T47D (cell line): ENCODE measurements at regions not wholly inside any gene's neighbourhood (a gene's known extent, or its start where the extent isn't known, plus 50 kb on each side); places are given as distances from the start of the nearest gene placed in this dataset.

Experiments used
- DNase-seq, 2 experiments: peaks; one replicate each; pipeline versions ENCODE4 v3.0.0 to v3.0.0-alpha.2; 2011 to 2012; ENCODE audit warnings: low read depth in 1 of 2, low spot score in 1 of 2
- JUND ChIP-seq: IDR thresholded peaks from 2 replicates; pipeline ENCODE4 v1.6.1; 2012; ENCODE audit warnings: low read depth
- in situ Hi-C: cut with HindIII; loops from 2 replicates; pipeline ENCODE4 v1.10.0; 2016; ENCODE audit warnings: low sequenced_read_pairs, low pct_unique_long_range_greater_than_20kb

DNA sequence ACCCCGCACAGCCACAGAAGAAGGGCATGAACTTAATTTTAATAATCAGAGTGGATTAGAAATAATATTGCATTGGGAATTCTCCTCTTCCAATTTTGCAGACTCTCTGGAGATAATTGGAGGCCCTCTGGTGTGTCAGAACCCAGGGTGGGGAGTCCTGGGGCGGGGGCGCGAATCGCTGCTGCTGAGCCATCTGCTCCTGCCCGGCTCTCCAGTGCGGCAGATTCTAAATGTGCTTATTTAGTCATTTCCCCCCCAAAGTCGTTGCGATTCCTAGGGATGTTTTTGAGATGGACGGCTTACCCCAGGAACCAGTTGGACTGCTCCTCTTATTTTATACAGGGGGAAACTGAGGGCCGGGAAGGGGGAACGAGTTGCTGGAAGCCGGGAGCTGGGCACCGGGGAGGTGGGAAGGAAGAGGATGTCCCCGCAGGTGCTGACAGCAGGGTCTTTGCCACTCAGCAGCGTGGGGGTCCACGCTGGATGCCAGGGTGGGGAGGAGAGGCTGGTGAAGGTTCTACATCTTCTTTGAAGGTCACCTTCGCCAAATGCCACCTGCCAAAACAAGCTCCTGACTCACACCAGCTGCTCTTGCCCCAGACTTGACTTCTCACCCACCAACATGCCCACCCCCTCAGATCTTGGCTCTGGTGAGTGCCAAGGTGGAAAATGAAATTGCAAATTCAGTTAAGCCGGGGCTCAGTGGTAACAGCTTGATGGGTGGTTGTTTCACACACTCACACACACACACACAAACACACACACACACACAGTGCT lies 91.3 kb upstream of the PRR23E start:
- DNase-seq = no peak
- no peak for TF ChIP-seq JUND
- in situ Hi-C loops = no loop called here

DNA sequence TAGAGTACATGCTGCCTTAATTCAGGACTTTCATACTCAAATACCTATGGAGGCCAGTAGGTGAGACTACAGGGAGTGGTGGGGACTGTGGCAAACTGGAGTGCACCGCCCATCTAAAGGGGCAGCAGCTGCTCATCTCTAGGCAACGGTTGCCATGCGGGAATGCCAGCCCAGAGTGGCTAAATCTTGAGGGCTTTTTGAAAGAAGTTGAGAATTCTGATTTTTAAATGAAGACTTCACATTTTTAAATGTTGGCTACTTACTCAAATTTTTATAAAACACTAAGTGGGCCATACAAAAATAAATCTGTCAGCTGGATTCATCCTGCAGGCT lies 90.8 kb upstream of the PRR23E start:
- TF ChIP-seq JUND = no peak
- in situ Hi-C loops = no loop called here
- DNase-seq = no peak

DNA sequence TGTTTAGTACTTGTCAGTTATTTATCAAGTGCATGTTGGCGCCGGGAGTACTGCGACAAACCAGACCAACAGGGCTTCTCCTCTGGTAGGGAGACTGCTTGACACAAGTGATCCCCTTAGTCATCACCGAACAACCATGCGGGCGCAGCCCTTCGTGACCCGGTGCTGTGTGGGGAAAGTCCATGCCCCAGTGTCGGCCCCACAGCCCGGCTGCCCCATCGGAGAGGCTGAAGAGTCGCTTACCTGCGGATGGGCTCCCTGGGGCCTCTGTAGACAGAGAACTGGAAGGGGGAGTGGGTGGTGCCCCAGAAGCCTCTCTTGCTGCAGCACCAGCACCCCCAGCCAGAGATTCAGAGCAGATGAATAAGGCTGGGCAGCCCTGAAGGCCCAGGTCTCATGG lies 90.3 kb upstream of the PRR23E start:
- DNase-seq = no peak
- no peak for TF ChIP-seq JUND
- in situ Hi-C loops = no loop called here

DNA sequence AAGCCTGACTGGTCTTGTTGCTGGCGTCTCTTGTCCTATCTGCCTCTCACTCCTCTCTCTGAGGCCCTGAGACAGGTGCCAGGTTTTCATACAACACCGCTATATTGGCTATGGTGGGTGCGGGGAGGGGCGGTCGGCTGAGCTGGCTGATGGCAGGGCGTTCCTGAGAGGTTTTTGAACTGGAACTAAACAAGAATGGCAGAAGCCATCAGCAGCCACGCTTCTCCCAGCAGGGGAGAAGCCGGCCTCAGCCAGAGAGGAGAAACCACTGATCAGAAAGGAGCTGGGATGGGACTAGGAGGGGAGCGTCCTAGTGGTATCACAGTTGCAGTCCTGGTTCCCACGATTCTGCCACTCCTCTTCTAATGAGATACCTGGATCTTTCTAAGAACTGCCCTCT lies 89.9 kb upstream of the PRR23E start:
- in situ Hi-C loops = no loop called here
- TF ChIP-seq JUND = no peak
- no peak for DNase-seq

DNA sequence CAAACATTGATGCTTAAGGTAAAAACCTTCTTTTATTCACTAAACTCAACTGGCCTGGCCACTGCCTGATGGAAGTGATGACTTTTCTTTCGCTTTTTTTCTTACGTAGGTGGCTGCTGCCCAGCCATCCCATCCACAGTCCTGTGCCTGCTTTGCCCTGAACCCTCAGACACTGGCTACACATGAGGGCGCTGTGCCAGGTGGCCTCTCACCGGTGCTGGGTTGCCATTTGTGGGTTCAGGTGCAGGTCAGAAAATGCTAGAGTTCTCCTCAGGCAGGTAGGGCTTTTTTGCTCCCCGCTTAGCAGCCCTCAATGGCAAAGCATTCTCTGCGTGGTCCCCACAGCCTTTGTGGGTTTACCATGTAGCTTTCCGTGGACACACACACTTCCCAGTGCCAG lies 88.3 kb upstream of the PRR23E start:
- no peak for TF ChIP-seq JUND
- no peak for DNase-seq
- in situ Hi-C loops = no loop called here

DNA sequence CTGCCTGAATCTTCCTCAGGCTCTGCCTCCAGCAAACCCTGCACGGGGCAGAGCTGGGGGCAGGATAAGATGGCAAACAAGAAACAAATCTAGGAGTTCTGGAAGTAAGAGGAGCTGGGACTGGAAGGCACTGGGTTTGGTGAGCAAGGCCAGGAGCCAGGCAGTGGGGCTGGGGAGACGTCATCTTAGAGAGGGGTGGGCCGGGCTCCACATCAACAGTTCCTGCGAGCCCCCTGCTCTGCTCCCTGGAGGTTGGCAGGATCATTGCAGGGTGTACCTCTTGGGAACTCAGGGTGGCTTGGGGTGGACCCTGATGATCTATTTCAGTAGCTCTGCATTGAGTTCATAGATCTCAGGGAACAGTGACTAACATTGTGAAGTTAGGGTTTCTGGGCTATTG lies 87.3 kb upstream of the PRR23E start:
- no peak for DNase-seq
- in situ Hi-C loops = no loop called here
- TF ChIP-seq JUND = no peak

DNA sequence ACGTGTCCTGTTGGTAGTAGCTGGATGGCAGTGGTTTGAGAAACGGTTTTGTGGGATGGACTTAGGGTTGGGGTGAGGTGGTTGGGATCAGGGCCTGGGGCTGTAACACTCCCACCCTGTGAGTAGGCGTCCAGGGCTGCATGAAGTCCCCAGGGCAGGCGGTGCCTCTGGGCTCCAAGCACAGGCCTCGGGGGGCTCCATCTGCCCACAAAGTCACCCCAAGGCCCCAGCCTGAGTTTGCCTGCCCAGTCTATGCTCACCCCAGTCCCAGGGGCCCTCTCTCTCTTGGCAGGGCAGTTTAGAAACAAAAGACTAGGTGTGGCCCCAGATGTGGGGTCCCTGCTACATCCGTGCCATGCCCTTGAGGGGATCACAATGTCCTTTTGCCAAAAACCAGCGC lies 86.9 kb upstream of the PRR23E start:
- DNase-seq = no peak
- in situ Hi-C loops = no loop called here
- TF ChIP-seq JUND = no peak

DNA sequence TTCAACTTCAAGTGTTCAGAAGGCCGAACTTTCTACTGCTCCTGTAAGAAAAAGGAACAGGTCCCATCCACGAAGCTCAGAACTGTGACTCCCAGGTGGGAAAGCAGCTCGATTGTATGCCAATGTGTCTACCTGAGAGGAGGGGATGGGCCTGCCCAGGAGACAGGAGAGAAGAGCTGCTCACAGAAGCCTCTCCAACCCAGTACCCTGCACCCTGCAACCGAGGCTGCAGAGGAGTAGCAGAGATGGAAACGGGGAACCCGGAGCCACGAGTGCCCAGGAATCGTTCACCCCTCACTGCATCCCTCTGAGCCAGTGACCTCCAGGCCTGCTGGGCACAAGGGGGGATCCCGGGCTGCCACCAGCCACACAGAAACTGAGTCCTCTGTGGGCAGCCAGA lies 86.5 kb upstream of the PRR23E start:
- no peak for TF ChIP-seq JUND
- in situ Hi-C loops = no loop called here
- DNase-seq = no peak

DNA sequence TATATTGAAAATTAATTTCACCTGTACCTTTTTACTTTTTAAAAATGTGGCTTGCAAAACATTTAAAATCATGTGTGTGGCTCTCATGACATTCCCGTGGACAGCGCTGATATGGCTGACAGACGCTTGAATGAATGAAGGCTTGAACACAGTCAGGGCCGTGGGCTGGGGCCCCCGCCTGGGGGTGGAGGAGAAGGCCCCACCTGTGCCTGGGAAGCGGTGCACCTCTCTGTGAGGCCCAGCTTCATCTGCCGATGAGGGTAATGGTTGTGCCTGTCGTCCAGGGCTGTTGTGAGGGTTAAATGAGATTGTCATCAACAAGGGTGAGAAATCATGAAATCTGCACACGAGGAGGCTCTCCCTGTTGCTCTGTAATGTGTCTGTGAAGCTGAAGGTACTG lies 85.9 kb upstream of the PRR23E start:
- TF ChIP-seq JUND = no peak
- in situ Hi-C loops = no loop called here
- no peak for DNase-seq

DNA sequence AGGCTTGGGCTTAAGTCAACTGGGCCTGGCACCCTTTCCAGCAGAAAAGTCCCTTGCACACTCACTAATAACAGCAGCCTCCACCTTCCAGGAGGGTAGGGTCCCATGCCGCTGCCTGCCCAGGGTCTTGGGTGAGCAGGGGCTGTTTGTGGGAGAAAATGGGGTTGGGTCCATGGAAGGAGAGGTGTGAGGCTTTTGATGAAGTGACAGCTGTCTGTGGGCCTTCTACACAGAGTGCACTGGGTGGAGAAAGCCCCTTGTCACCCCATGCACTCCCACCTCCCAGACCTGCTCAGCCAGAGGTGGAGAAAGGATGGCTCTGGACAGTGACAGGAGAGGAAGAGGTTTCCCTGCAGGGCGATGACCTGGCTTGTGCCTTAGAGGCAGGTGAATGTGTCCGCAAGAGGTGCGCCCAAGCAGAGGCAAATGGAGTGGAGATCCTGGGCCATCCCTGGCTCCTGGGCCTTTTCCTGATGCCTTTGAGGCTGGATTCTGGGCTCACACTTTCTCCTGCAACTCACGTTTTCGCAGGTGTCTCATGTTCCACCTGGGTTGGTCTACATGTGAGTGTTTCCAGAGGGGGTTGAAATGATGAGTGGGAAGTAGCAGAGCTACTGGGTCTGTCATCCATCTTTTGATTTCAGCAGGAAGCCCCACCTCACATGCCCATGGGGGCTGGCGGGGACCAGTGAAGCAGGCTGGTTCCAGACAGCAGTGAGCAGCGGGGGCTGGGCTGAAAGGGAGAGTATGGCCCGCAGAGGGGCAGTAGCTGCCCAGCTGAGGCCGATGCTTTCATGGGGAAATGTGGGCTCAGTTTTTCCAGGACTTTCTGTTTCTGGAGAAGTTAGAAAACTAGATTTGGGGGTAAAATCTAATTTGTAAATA lies 85.2 kb upstream of the PRR23E start:
- DNase-seq = no peak
- in situ Hi-C loops = no loop called here
- TF ChIP-seq JUND = no peak

DNA sequence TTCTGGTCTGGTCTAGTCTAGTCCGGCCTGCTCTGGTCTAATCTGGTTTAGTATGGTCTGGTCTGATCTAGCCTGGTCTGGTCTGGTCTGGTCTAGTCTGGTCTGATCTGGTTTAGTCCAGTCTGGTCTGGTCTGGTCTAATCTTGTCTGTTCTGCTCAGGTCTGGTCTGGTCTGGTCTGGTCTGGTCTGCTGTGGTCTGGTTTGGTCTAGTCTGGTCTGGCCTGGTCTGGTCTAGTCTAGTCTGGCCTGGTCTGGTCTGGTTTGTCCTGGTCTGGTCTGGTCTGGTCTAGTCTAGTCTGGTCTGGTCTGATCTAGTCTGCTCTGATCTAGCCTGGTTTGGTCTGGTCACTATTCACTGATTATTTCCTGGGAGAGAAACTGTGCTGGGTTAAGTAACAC lies 84.1 kb upstream of the PRR23E start:
- DNase-seq = no peak
- in situ Hi-C loops = no loop called here
- no peak for TF ChIP-seq JUND

DNA sequence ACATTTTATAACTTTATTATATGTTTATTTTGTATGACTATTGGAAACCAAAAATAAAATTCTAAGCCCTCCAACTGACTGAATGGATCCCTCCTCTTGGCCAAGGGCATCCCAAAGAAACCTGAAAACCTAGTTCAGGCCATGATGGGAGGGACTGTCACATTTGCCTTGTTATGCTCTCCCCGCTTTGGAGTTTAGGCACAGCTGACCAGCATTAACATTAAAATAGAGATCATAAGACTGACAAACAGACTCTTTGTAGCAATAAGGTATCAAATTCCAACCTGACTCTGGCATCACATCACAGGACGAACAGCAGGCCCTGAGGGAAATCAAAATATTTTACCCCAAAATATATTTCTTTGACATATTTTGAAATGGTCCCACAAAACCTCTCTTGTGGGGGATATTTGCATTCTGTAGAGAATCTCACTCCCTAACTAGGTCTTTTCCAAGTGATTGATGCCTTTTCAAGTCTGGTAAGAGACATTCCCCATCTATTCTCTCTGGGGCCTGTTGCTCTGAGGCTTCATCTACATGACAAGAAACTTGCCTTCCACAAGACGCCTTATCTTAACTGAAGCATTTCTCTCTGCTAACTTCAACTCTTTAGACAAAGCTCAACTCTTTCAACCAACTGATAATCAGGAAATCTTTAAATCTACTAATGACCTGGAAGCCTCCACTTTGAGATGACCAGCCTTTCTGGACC lies 81.8 kb upstream of the PRR23E start:
- no peak for DNase-seq
- in situ Hi-C loops = no loop called here

More for the DNA sequence above, 81.8 kb upstream of the PRR23E start:
- TF ChIP-seq JUND = no peak
